SU-DHL-6 (cell line): ENCODE measurements at regions not wholly inside any gene's neighbourhood (a gene's known extent, or its start where the extent isn't known, plus 50 kb on each side); places are given as distances from the start of the nearest gene placed in this dataset.

Experiments used
- H2AFZ ChIP-seq: fragments of 200-600 bp; sonication (generic); 2 replicates; pipeline ENCODE4 v1.6.1; 2014; ENCODE audit warnings: low read depth, mild to moderate bottlenecking, moderate library complexity, mixed read lengths, antibody characterized with exemption, low read length; ENCODE audit not compliant: severe bottlenecking
- H3F3A ChIP-seq: fragments of 200-600 bp; shearing (Covaris generic); 2 replicates; pipeline ENCODE4 v1.6.0; 2016; ENCODE audit warnings: antibody characterized with exemption, mild to moderate bottlenecking; ENCODE audit not compliant: insufficient read depth
- H3K27ac ChIP-seq: fragments of 200-600 bp; sonication (generic); 2 replicates; pipeline ENCODE4 v1.5.1; 2016; ENCODE audit warnings: low read depth, mild to moderate bottlenecking, low read length, moderate library complexity, mixed read lengths
- H3K27me3 ChIP-seq: fragments of 200-600 bp; sonication (generic), shearing (Covaris generic); 2 replicates; pipeline ENCODE4 v1.6.0; 2014; ENCODE audit warnings: mild to moderate bottlenecking, low read length
- H3K36me3 ChIP-seq: fragments of 200-600 bp; sonication (generic); 2 replicates; pipeline ENCODE4 v1.6.1; 2014; ENCODE audit warnings: mild to moderate bottlenecking, low read length, mixed read lengths
- H3K4me2 ChIP-seq: fragments of 300-600, 200-600 bp; shearing (Covaris generic), sonication (generic); 2 replicates; pipeline ENCODE4 v1.6.0; 2014; ENCODE audit warnings: low read length, low read depth, mild to moderate bottlenecking; ENCODE audit not compliant: poor library complexity, severe bottlenecking
- H3K4me3 ChIP-seq: fragments of 200-600 bp; sonication (generic); 2 replicates; pipeline ENCODE4 v1.5.1; 2014; ENCODE audit warnings: antibody characterized with exemption, low read length, mild to moderate bottlenecking, mixed read lengths; ENCODE audit not compliant: insufficient read depth, poor library complexity, severe bottlenecking
- H3K79me2 ChIP-seq: fragments of 200-600 bp; sonication (generic); 2 replicates; pipeline ENCODE4 v1.6.1; 2014; ENCODE audit warnings: mild to moderate bottlenecking, low read length, moderate library complexity; ENCODE audit not compliant: insufficient read depth
- H3K9ac ChIP-seq: fragments of 200-600 bp; sonication (generic); 2 replicates; pipeline ENCODE4 v1.7.0; 2014; ENCODE audit warnings: mild to moderate bottlenecking, low read length
- H3K9me2 ChIP-seq: fragments of 200-600 bp; sonication (generic); replicated peaks from 2 replicates; pipeline ENCODE4 v1.6.1; 2014; ENCODE audit warnings: low read length; ENCODE audit not compliant: insufficient read depth
- H3K9me3 ChIP-seq: fragments of 200-600 bp; sonication (generic); 2 replicates; pipeline ENCODE4 v1.6.1; 2014; ENCODE audit warnings: low read length, mixed read lengths; ENCODE audit not compliant: insufficient read depth
- H4K20me1 ChIP-seq: fragments of 200-600 bp; sonication (generic); 2 replicates; pipeline ENCODE4 v1.6.1; 2014; ENCODE audit warnings: low read depth, mild to moderate bottlenecking, antibody characterized with exemption, low read length, moderate library complexity, mixed read lengths
- EZH2phosphoT487 ChIP-seq: fragments of 200-600 bp; sonication (generic), shearing (Covaris generic); conservative IDR thresholded peaks from 2 replicates; pipeline ENCODE4 v1.6.1; 2018; ENCODE audit warnings: mild to moderate bottlenecking, antibody characterized with exemption, low read length, moderate library complexity, mixed read lengths
- TF ChIP-seq, protein P1 (sequence below): fragments of 200-600 bp; sonication (generic); IDR thresholded peaks from one replicate; pipeline ENCODE4 v1.5.1; 2017; ENCODE audit warnings: antibody characterized with exemption, mild to moderate bottlenecking, low read length, moderate library complexity; ENCODE audit not compliant: insufficient read depth, poor library complexity, severe bottlenecking

- H3K9ac ChIP-seq = no peak overlapping the region
- no peak overlapping the region for H3K27ac ChIP-seq
- TF ChIP-seq, protein P1, sequence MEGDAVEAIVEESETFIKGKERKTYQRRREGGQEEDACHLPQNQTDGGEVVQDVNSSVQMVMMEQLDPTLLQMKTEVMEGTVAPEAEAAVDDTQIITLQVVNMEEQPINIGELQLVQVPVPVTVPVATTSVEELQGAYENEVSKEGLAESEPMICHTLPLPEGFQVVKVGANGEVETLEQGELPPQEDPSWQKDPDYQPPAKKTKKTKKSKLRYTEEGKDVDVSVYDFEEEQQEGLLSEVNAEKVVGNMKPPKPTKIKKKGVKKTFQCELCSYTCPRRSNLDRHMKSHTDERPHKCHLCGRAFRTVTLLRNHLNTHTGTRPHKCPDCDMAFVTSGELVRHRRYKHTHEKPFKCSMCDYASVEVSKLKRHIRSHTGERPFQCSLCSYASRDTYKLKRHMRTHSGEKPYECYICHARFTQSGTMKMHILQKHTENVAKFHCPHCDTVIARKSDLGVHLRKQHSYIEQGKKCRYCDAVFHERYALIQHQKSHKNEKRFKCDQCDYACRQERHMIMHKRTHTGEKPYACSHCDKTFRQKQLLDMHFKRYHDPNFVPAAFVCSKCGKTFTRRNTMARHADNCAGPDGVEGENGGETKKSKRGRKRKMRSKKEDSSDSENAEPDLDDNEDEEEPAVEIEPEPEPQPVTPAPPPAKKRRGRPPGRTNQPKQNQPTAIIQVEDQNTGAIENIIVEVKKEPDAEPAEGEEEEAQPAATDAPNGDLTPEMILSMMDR = no peak
- TF ChIP-seq EZH2phosphoT487 = no peak
- no peaks in the 10 kb centered on the region for H3K36me3 ChIP-seq
- H3K79me2 ChIP-seq = no peaks in the 10 kb centered on the region
- no peak overlapping the region for H2AFZ ChIP-seq
- no peak overlapping the region for H3K4me2 ChIP-seq
- no peaks in the 10 kb centered on the region for H4K20me1 ChIP-seq
- H3K9me2 ChIP-seq = no peaks in the 10 kb centered on the region
- H3K9me3 ChIP-seq = no peaks in the 10 kb centered on the region
- H3K4me3 ChIP-seq = no peak overlapping the region
- H3F3A ChIP-seq = no peaks in the 10 kb centered on the region
- H3K27me3 ChIP-seq = no peaks in the 10 kb centered on the region
These were observed 73.7 kb upstream of the GUCY1A1 start for GRCh38 chr4:155592938-155593297.

DNA sequence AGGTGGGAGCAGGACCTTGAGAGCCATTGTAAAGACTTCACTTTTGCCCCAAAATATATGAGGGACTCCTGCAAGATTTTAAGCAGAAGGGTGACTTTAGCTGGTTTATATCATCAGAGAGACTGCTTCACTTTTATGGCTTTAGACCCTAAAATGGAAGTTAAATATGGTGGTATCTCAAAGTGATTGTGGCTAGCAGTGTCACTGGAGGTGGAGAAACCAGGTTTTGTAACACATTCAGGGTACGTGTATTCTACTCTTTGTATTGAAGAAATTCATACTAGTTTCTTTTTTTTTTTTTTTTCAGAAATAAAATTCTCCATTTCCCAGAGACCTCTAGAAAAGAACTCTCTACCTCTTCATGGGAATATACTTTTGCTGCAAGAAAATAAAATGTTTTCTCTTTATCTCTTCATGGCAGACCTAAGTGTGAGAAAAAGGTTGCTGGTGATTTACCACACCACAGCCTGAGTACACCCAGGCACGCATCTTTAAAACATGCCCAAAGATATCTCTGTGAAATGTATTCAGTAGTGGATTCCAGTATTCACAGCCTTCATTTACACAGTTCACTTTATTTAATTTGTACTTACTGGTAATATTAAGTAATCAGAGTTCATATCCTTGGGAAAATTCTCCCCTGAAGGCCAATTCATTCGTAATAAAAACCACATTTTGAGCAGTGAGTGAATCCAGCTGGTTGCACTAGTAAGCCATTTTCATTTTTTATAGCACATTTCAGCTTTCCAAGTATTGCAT, 74.3 kb upstream of the GUCY1A1 start:
- Histone ChIP-seq H3K27ac (no peak overlapping the region), H3K9me2 (no peaks in the 10 kb centered on the region), H2AFZ (no peak overlapping the region)

GRCh38 chr4:155591738-155592143, 74.9 kb upstream of the GUCY1A1 start:
- Histone ChIP-seq H3F3A (no peaks in the 10 kb centered on the region), H3K9me2 (no peaks in the 10 kb centered on the region), H2AFZ (no peak overlapping the region), H3K9ac (no peak overlapping the region), H3K27me3 (no peaks in the 10 kb centered on the region), H3K79me2 (no peaks in the 10 kb centered on the region), H3K4me3 (no peak overlapping the region), H3K27ac (no peak overlapping the region), H4K20me1 (no peaks in the 10 kb centered on the region), H3K9me3 (no peaks in the 10 kb centered on the region), H3K36me3 (no peaks in the 10 kb centered on the region), H3K4me2 (no peak overlapping the region)
- TF ChIP-seq, protein P1 = no peak
- no peak for TF ChIP-seq EZH2phosphoT487

More for the DNA sequence above, 74.3 kb upstream of the GUCY1A1 start:
- no peaks in the 10 kb centered on the region for H4K20me1 ChIP-seq
- no peaks in the 10 kb centered on the region for H3K9me3 ChIP-seq
- H3K79me2 ChIP-seq = no peaks in the 10 kb centered on the region
- no peaks in the 10 kb centered on the region for H3K27me3 ChIP-seq
- H3K9ac ChIP-seq = no peak overlapping the region
- H3K36me3 ChIP-seq = no peaks in the 10 kb centered on the region
- H3K4me2 ChIP-seq = no peak overlapping the region
- no peak overlapping the region for H3K4me3 ChIP-seq
- no peak for TF ChIP-seq EZH2phosphoT487
- TF ChIP-seq, protein P1 = no peak
- H3F3A ChIP-seq = no peaks in the 10 kb centered on the region
